Colonic mucosa (tissue), 4 donors: ENCODE measurements at regions not wholly inside any gene's neighbourhood (a gene's known extent, or its start where the extent isn't known, plus 50 kb on each side); places are given as distances from the start of the nearest gene placed in this dataset.

Experiments
- DNase-seq: peaks from one replicate; pipeline ENCODE4 v3.0.0-alpha.2; 2020
- H3K27ac ChIP-seq: fragments of 200-600 bp; one replicate; pipeline ENCODE4 v1.8.0; 2021
- H3K27me3 ChIP-seq: fragments of 200-600 bp; one replicate; pipeline ENCODE4 v1.8.0; 2021
- H3K36me3 ChIP-seq: fragments of 200-600 bp; one replicate; pipeline ENCODE4 v1.8.0; 2021
- H3K4me1 ChIP-seq: fragments of 200-600 bp; one replicate; pipeline ENCODE4 v1.8.0; 2021; ENCODE audit warnings: mild to moderate bottlenecking
- H3K4me3 ChIP-seq: fragments of 200-600 bp; one replicate; pipeline ENCODE4 v1.8.0; 2021
- H3K9ac ChIP-seq, 2 donors: one replicate each; pipeline ENCODE4 v1.7.0; 2013; ENCODE audit warnings: control low read depth in 2 of 2, low read depth in 2 of 2, low read length in 2 of 2
- H3K9me3 ChIP-seq: fragments of 200-600 bp; one replicate; pipeline ENCODE4 v1.8.0; 2021
- intact Hi-C: fragments of 100-400 bp; cut with DNase I; formaldehyde crosslinking; loops from one replicate; pipeline ENCODE4 v1.14.1; 2022
- TF ChIP-seq, protein P1 (sequence below): fragments of 200-600 bp; IDR thresholded peaks from one replicate; pipeline ENCODE4 v1.8.0; 2022; ENCODE audit warnings: antibody characterized with exemption, mild to moderate bottlenecking
- donor health status: healthy.
- donor health status: DM: no; HTN: no; CAD: no.
- donor health status: DM: no; HTN: no; CAD: no.

- no peak overlapping the region for H3K27ac ChIP-seq
- no peaks in the 10 kb centered on the region for H3K27me3 ChIP-seq
- H3K4me1 ChIP-seq, result no peaks in the 10 kb centered on the region
- H3K36me3 ChIP-seq, result no peaks in the 10 kb centered on the region
- intact Hi-C loops, result loop anchor here (10.0 kb wide), 1 partner anchor 59 kb away; no protein-coding TSS in a partner anchor
- no peak for DNase-seq
- H3K9ac ChIP-seq, result no peak overlapping the region
- no peak overlapping the region for H3K4me3 ChIP-seq
- TF ChIP-seq, protein P1, sequence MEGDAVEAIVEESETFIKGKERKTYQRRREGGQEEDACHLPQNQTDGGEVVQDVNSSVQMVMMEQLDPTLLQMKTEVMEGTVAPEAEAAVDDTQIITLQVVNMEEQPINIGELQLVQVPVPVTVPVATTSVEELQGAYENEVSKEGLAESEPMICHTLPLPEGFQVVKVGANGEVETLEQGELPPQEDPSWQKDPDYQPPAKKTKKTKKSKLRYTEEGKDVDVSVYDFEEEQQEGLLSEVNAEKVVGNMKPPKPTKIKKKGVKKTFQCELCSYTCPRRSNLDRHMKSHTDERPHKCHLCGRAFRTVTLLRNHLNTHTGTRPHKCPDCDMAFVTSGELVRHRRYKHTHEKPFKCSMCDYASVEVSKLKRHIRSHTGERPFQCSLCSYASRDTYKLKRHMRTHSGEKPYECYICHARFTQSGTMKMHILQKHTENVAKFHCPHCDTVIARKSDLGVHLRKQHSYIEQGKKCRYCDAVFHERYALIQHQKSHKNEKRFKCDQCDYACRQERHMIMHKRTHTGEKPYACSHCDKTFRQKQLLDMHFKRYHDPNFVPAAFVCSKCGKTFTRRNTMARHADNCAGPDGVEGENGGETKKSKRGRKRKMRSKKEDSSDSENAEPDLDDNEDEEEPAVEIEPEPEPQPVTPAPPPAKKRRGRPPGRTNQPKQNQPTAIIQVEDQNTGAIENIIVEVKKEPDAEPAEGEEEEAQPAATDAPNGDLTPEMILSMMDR, result no peak
- H3K9me3 ChIP-seq, result no peaks in the 10 kb centered on the region
Observed at GRCh38 chr18:39845631-39846030, 2109.4 kb upstream of the PIK3C3 start.

GRCh38 chr18:39845106-39845505, 2109.9 kb upstream of the PIK3C3 start:
- no peaks in the 10 kb centered on the region for H3K4me1 ChIP-seq
- H3K27ac ChIP-seq, result no peak overlapping the region
- H3K27me3 ChIP-seq, result no peaks in the 10 kb centered on the region
- no peaks in the 10 kb centered on the region for H3K9me3 ChIP-seq
- no peak for DNase-seq
- intact Hi-C loops, result loop anchor here (10.0 kb wide), 1 partner anchor 60 kb away; no protein-coding TSS in a partner anchor
- no peaks in the 10 kb centered on the region for H3K36me3 ChIP-seq
- TF ChIP-seq, protein P1, result no peak
- no peak overlapping the region for H3K9ac ChIP-seq
- no peak overlapping the region for H3K4me3 ChIP-seq

DNA sequence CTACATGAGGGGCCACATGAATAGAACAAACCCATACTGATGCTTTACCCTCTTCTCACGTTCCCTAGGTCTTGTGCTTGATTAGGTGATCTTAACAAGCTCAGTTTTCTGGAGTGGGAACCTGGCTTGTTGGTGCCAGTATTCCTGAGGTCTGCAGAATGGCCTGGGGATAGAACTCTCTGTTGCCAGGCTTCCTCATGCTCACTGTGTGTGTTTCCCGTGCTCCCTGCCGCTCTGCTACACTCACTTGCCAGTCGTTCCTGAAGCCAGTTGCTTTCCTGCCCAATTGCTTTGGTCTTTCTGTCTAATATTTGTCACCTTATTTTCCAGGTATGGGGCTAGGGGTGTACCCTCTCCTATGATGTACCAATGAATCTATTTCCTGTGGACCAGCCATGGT, 2111.5 kb upstream of the PIK3C3 start:
- Histone ChIP-seq H3K9ac (no peak overlapping the region), H3K36me3 (no peaks in the 10 kb centered on the region), H3K27ac (no peak overlapping the region), H3K4me3 (no peak overlapping the region), H3K4me1 (no peaks in the 10 kb centered on the region), H3K9me3 (no peaks in the 10 kb centered on the region), H3K27me3 (no peaks in the 10 kb centered on the region)
- intact Hi-C loops, result loop anchor here (10.0 kb wide), 1 partner anchor 61 kb away; no protein-coding TSS in a partner anchor
- TF ChIP-seq, protein P1, result no peak
- DNase-seq, result no peak

DNA sequence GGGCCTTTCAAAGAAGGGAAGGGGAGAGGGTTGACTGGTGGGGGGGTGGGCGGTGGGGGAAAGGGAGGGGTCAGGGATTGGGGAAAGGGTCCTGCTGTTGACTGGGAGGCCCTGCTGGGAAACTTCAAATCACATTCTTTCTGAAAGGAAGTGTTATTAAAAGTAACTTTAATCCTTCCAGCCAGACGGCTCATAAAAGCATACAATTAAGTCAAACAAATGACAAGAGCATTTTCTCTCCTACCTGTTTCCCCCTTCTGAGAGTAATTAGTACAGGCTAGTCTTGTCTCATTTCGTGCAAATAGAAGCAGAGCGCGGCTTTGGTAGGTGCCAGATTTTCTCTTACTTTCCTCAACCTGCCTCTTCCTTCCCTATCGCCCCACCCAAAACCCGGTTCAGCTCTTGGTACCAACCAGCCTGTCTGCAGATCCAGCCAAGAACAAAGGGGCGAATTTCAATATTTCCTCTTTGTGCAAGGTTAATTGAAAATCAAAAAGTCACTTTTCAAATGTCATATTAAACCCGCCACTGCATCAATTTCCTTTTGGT, 2112.6 kb upstream of the PIK3C3 start:
- DNase-seq, result no peak
- Histone ChIP-seq H3K9me3 (no peaks in the 10 kb centered on the region), H3K27ac (no peak overlapping the region), H3K4me3 (no peak overlapping the region), H3K9ac (no peak overlapping the region), H3K27me3 (no peaks in the 10 kb centered on the region), H3K4me1 (no peaks in the 10 kb centered on the region), H3K36me3 (no peaks in the 10 kb centered on the region)
- intact Hi-C loops, result loop anchor here (10.0 kb wide), 1 partner anchor 62 kb away; no protein-coding TSS in a partner anchor
- TF ChIP-seq, protein P1, result no peak

DNA sequence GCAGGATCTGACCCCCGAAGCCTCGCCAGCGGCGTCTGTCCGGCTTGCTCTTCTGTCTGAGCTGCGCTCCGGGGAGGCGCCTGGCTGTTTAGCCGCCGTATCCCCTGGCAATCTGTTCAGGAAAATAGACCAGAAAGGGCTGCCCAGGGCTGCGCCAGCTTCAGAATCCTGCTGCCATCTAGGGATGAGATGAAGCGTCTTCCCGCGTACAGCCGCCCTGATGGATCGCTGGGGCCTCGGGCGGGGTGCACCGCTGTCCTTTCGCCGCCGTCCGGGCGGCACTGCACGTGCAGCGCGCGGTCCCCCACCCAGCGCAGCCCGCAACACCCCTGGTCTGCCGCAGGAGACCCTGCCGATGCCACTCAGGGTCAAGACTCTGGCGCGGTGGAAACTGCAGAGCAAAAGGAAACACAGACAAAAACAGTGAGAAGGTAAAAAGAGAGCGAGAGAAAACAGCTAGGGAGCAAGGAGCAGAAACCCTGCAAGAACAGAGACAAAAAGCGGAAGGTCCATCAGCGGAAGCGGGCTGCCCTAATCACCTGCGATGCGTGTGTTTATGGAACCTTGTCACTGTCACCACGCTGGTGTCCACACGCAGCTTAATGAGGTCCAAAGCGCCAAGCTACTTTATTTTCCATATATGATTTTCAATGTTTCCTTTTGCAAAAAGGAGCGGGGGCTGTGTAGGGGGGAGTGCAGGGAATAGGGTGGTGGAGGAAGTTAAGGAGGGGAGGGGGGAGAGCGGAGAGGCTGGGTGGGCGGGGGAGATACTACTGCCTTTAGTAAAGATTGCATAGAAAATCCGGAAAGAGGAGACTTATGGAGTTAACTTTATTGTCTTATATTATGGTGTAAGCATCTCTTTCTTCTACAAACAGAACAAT, 2113.3 kb upstream of the PIK3C3 start:
- no peaks in the 10 kb centered on the region for H3K27me3 ChIP-seq
- H3K36me3 ChIP-seq, result no peaks in the 10 kb centered on the region
- no peak overlapping the region for H3K9ac ChIP-seq
- no peak overlapping the region for H3K27ac ChIP-seq
- H3K4me3 ChIP-seq, result peak overlapping the region; percentile 26
- intact Hi-C loops, result loop anchor here (10.0 kb wide), 1 partner anchor 63 kb away; no protein-coding TSS in a partner anchor
- TF ChIP-seq, protein P1, result peak; percentile 16
- no peaks in the 10 kb centered on the region for H3K4me1 ChIP-seq
- DNase-seq, result peak; percentile 36
- no peaks in the 10 kb centered on the region for H3K9me3 ChIP-seq
